HepG2 (cell line): ENCODE measurements at regions not wholly inside any gene's neighbourhood (a gene's known extent, or its start where the extent isn't known, plus 50 kb on each side); places are given as distances from the start of the nearest gene placed in this dataset.

Experiments used
- ATAC-seq: fragments of 200-7000 bp; cut with Tn5 transposase; 3 replicates; pipeline ENCODE4 v1.9.1; 2020; ENCODE audit warnings: mild to moderate bottlenecking, moderate library complexity
- BruUV-seq: library from RNA; stranded (reverse); fragments of 400-500 nt; replicated peaks from 2 replicates; lab custom pipeline; 2021; lab: Mats Ljungman, UMichigan
- CTCF ChIA-PET: fragments of 300-600 bp; formaldehyde crosslinking; extraction: SDS; loops from one replicate; lab custom pipeline; 2021; ENCODE audit warnings: low total read pairs, inconsistent platforms, low intra/inter-chr PET ratio; lab: Yijun Ruan, JAX
- POLR2A ChIA-PET: fragments of 350-600 bp; sonication (Branson Sonifier 250); formaldehyde crosslinking; loops from one replicate; lab custom pipeline; 2020; ENCODE audit warnings: antibody characterized with exemption, inconsistent platforms; lab: Yijun Ruan, JAX
- DNase-seq: peaks from one replicate; pipeline ENCODE4 v3.0.0-alpha.2; 2015; ENCODE audit warnings: low spot score
- FAIRE-seq: peaks from 3 replicates; lab custom pipeline; 2011; peaks lifted over from hg19 to GRCh38; lab: Jason Lieb, UNC
- H2AFZ ChIP-seq: one replicate; pipeline ENCODE4 v1.6.1; 2011; ENCODE audit warnings: low read length, inconsistent platforms
- H3K27ac ChIP-seq: fragments of 300-600 bp; 3 replicates; pipeline ENCODE4 v1.8.0; 2011; ENCODE audit warnings: mixed run types, mild to moderate bottlenecking, mixed read lengths, low read length, inconsistent platforms; ENCODE audit not compliant: insufficient read depth; ENCODE audit errors: extremely low read length
- H3K27me3 ChIP-seq, 2 experiments: fragments of 200-600 bp in 1 of 2; 2 replicates in 1 of 2; 3 replicates in 1 of 2; pipeline versions ENCODE4 v1.6.0 to v1.8.0; 2011; ENCODE audit warnings: low read length in 2 of 2, mild to moderate bottlenecking in 2 of 2, moderate library complexity in 2 of 2, inconsistent platforms in 1 of 2; ENCODE audit not compliant: insufficient read depth in 2 of 2, control insufficient read depth in 1 of 2
- H3K36me3 ChIP-seq, 2 experiments: fragments of 200-600 bp in 1 of 2; replicated peaks in 1 of 2; 2 replicates in 1 of 2; 3 replicates in 1 of 2; pipeline versions ENCODE4 v1.5.1 to v1.8.0; 2011; ENCODE audit warnings: low read length in 2 of 2, inconsistent platforms in 1 of 2; ENCODE audit not compliant: insufficient read depth in 2 of 2, control insufficient read depth in 1 of 2
- H3K4me1 ChIP-seq: 2 replicates; pipeline ENCODE4 v1.5.1; 2012; ENCODE audit warnings: low read length, inconsistent platforms; ENCODE audit not compliant: insufficient read depth
- H3K4me2 ChIP-seq: 2 replicates; pipeline ENCODE4 v1.6.0; 2011; ENCODE audit warnings: low read depth, low read length, inconsistent platforms
- H3K4me3 ChIP-seq, 3 experiments: fragments of 200-600 bp in 1 of 3; sonication (generic), shearing (Covaris generic) in 1 of 3; replicated peaks in 1 of 3; 2 replicates each; pipeline ENCODE4 v1.5.1; 2011 to 2016; ENCODE audit warnings: low read length in 3 of 3, inconsistent platforms in 2 of 3, low read depth in 2 of 3, mild to moderate bottlenecking in 2 of 3, control low read depth in 1 of 3, mixed read lengths in 1 of 3; ENCODE audit not compliant: insufficient read depth in 1 of 3
- H3K79me2 ChIP-seq: one replicate; pipeline ENCODE4 v1.6.1; 2011; ENCODE audit warnings: low read length, inconsistent platforms; ENCODE audit not compliant: insufficient read depth
- H3K9ac ChIP-seq: 2 replicates; pipeline ENCODE4 v1.6.0; 2011; ENCODE audit warnings: mild to moderate bottlenecking, low read depth, low read length, inconsistent platforms; ENCODE audit not compliant: insufficient read depth
- H3K9me3 ChIP-seq: 2 replicates; pipeline ENCODE4 v1.5.1; 2012; ENCODE audit warnings: mild to moderate bottlenecking, low read length
- H4K20me1 ChIP-seq: 2 replicates; pipeline ENCODE4 v1.6.0; 2011; ENCODE audit warnings: inconsistent platforms, mild to moderate bottlenecking, low read length, moderate library complexity; ENCODE audit not compliant: insufficient read depth
- IRX3 ChIP-seq: sonication (generic); formaldehyde crosslinking; IDR thresholded peaks from 2 replicates; pipeline ENCODE4 v1.8.1; 2023; ENCODE audit warnings: mild to moderate bottlenecking, low read depth, missing genetic modification reagents, borderline replicate concordance
- KLF11 ChIP-seq: IDR thresholded peaks from 2 replicates; pipeline ENCODE4 v1.6.1; 2016; ENCODE audit warnings: missing compliant biosample characterization
- MLLT10 ChIP-seq: sonication (generic); formaldehyde crosslinking; IDR thresholded peaks from 2 replicates; pipeline ENCODE4 v1.4.0; 2020; ENCODE audit warnings: missing genetic modification reagents
- TRIM24 ChIP-seq: sonication (generic); formaldehyde crosslinking; IDR thresholded peaks from 2 replicates; pipeline ENCODE4 v1.8.0; 2022; ENCODE audit warnings: mild to moderate bottlenecking, missing genetic modification reagents
- ZNF318 ChIP-seq: sonication (generic); formaldehyde crosslinking; IDR thresholded peaks from 2 replicates; pipeline ENCODE4 v1.4.0; 2020; ENCODE audit warnings: mild to moderate bottlenecking, missing genetic modification reagents
- ZSCAN20 ChIP-seq: sonication (generic); formaldehyde crosslinking; IDR thresholded peaks from 2 replicates; pipeline ENCODE4 v1.4.0; 2020; ENCODE audit warnings: missing genetic modification reagents, mild to moderate bottlenecking, borderline replicate concordance
- WGBS: methylation state at CpG from one replicate; pipeline ENCODE4 v1.1.6; 2017; ENCODE audit warnings: low lambda C conversion rate; 5-methylcytosine and 5-hydroxymethylcytosine counted together
- in situ Hi-C: cut with HindIII; loops from 2 replicates; pipeline ENCODE4 v1.10.0; 2017; ENCODE audit warnings: low pct_unique_long_range_greater_than_20kb; ENCODE audit not compliant: extremely low pct_ligation_motif_present
- intact Hi-C: fragments of 100-400 bp; cut with micrococcal nuclease; formaldehyde crosslinking; loops from one replicate; pipeline ENCODE4 v1.10.0; 2022; ENCODE audit not compliant: unreplicated experiment

- TF ChIP-seq ZNF318 (no peak), IRX3 (CRISPR knock-in tag) (no peak), MLLT10 (CRISPR knock-in tag) (no peak), TRIM24 (no peak), KLF11 (CRISPR knock-in tag) (no peak)
- TF ChIP-seq, all 625 proteins: peak for 0
Measured at GRCh38 chr6:132909742-132910141, 95.4 kb downstream of the RPS12 start (continued).

DNA sequence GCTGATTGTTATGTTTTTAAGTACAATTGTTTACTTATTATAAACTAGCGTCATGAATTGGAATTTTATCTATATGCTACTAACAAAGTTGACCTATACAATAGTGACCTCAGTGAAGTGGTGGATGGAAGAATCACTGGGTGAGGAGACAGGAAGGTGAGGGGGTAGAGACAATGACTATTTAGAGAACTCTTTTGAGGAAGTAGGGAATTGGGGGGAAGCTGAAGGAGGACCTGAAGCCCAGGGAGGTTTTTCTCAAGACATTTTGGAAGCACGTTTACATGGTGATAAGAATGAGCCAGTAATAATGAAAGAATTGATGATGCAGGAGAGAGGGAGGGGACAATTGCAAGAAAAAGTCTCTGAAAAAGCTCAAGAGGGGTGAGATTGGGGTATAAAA, 96.4 kb downstream of the RPS12 start:
- Histone ChIP-seq H3K27ac (no peak overlapping the region), H3K36me3 (no peaks in the 10 kb centered on the region), H3K4me2 (no peak overlapping the region), H3K9me3 (no peaks in the 10 kb centered on the region), H3K27me3 (no peaks in the 10 kb centered on the region; a peak in 2 of 5 replicates), H3K4me3 (no peak overlapping the region), H3K79me2 (no peaks in the 10 kb centered on the region), H3K9ac (no peak overlapping the region), H2AFZ (no peak overlapping the region), H4K20me1 (no peaks in the 10 kb centered on the region), H3K4me1 (no peaks in the 10 kb centered on the region)
- no peak for FAIRE-seq
- no peak for TF ChIP-seq ZSCAN20 (CRISPR knock-in tag)
- no TSS peak for BruUV-seq
- CTCF ChIA-PET: no interaction called here
- intact Hi-C loops (no loop called here), in situ Hi-C loops (no loop called here)
- DNase-seq: no peak
- no peak for ATAC-seq
- WGBS: under 1% methylated on average over 2 of the region's 2 CpGs
- POLR2A ChIA-PET: no interaction called here
